Glomerular visceral epithelial cell (primary cell): ENCODE measurements at regions not wholly inside any gene's neighbourhood (a gene's known extent, or its start where the extent isn't known, plus 50 kb on each side); places are given as distances from the start of the nearest gene placed in this dataset.

Experiments used
- DNase-seq: peaks from one replicate; pipeline ENCODE4 v3.0.0-alpha.2; 2016; ENCODE audit errors: extremely low spot score

- DNase-seq: no peak
Measured at GRCh38 chr4:181908168-181908567, 335.0 kb upstream of the TENM3 start.

- DNase-seq: peak; percentile 59
Measured at GRCh38 chr4:181909368-181909767, 333.8 kb upstream of the TENM3 start.

- DNase-seq: no peak
Measured at GRCh38 chr4:181911420-181911819, 331.8 kb upstream of the TENM3 start.

DNA sequence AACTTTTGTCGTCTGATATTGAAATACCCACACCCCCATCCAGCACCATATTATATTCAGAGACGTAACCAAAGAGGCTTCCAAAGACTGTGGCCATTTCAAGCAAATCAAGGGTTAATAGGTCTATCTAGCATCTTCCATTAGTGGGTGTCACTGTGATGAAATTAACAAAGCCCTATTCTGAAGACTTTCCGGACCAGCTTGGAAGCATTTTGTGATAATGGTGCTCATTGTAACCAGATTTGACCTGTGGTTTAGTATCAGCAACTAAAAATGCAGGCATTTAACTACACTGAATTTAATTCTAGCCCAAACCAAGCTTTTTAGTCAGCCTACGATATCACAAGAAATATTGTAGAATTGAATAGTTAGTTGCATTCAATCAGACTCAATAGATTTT, 309.7 kb upstream of the TENM3 start:
- DNase-seq: no peak

DNA sequence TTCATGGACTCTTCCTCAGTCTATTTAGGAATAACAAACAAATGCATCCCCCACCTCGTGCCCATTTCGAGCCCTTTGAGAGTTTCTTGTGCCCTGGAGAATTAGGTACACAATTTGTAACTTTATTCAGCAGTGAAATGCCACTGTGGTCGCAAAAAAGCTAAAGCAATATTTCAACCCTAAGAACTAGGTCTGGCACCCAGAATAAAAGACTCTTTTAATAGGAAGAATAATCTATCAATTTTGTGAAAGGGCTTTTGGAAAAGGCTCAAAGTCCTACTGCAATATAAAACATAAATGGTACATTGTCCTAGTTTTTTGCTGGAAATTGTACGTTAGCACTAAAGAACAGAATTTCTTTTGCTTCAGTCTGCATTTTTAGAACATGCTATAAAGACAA, 304.6 kb upstream of the TENM3 start:
- no peak for DNase-seq

DNA sequence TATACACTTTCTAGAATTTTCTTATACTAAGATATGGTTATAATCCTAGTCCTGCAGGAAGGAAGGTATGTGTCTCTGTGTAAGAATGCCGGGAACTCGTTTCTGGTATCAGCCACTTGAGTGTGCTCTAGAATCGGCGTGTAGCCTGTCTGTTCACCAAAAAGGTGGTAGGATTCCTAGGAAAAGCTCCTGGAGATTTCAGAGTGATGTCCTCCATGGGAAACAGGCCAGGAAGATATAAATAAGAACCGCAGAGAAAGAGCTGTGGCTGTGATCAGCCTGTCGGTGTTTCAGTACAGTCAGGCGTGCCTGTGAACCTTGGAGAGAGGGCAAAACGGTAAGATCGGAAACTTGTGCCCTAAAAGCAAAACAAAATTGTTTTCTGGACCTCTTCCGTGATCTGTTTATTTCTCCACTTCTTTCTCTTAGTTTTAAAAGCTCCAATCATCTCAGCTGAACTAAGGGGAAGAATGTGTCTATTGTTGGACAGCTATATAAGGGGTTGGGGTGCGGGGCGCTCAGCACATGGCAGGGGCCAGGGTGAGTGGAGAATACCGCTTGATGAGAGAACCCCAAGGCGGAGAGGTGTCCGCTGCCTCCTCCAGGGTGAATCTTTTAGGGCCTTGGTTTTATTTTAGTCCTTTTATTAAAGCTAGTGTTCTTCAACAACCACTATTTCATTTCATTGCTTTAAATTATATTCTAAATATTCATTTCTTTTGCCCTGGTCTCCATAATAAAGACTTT, 303.8 kb upstream of the TENM3 start:
- DNase-seq: no peak

GRCh38 chr4:181944527-181944926, 298.7 kb upstream of the TENM3 start:
- no peak for DNase-seq

- no peak for DNase-seq
Measured at GRCh38 chr4:181946902-181947301, 296.3 kb upstream of the TENM3 start.

DNA sequence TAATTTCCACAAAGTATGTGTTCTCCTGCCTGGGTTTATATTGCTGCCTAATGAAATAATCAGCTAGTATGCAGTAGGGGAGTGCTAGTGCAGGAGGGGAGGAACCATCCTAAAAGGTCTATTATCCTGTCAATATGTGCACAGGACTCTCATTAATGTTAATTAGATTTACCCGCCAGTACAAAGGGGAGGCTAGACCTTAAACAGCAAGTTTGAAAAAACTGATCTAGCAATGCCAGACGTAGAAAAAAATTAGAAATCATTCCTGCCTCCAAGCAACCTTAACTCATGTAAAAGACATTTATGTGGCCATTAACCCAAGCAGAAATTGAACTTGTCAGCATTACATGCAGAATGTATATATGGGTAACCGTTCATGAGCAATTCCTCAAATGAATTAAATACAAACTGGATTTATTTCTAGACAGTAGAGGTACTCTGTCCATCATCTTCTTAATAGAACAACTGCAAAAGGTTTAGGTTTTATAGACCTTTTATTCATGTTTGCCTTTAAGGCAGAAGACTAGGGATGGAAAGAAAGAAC, 294.3 kb upstream of the TENM3 start:
- no peak for DNase-seq

GRCh38 chr4:181949704-181950312, 293.4 kb upstream of the TENM3 start:
- DNase-seq: no peak

- DNase-seq: no peak
Measured at GRCh38 chr4:181950372-181951127, 292.7 kb upstream of the TENM3 start.

DNA sequence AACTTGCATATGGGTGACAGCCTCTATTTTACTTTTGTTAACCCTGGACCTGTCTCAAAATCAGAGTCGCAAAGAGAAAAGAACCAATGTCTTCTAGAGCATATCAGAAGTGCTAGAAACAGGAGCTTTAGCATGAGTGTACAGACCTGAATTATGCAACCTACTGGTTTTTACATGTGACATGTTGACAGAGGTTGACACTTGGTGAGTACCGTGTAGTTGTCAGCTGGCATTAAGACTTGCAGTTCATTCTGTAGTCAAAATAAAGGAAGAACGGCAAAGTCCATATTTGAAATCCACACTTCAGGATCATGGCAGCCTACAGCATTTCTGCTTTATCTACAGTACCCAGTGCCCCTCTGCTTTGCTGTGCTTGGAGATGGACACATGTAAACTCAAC, 291.9 kb upstream of the TENM3 start:
- no peak for DNase-seq

DNA sequence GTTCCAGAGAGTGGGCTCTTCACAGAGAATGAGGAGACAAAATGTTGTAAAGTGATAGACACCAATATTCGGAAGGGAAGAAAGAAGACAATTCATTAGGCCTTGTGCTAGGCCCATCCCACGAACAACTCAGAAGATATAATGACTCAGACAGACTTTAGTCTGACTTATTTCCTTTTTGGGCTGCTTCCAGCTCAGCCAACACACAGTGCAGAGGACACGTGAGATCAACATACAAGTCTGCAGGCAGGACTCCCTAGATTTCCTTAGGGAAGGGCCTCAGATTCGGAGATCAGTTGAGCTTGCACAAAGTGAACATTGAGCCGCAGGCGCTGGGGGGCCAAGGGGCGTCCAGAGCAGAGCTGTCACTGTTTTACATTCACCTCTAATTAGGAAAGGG, 290.7 kb upstream of the TENM3 start:
- DNase-seq: peak; percentile 90

- DNase-seq: no peak
Measured at GRCh38 chr4:181956512-181956911, 286.7 kb upstream of the TENM3 start.

DNA sequence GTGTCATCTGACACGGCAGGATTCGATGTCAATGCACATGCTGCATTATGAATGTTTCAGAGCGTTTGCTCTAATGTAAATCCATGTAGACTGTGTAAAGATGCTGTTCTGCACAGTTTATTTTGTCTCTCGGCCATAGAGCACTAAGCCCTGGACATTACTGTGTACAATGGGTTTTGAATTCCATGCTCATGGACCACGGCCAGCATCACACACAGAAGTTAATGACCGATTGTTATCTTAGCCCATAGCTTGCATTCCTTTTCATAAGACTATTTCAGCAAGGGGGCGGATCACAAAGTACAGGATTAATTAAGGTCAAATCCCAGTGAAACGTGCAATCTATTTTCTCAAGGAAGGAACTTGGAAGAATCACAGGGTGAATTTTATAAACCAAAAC, 286.1 kb upstream of the TENM3 start:
- DNase-seq: peak; percentile 81

DNA sequence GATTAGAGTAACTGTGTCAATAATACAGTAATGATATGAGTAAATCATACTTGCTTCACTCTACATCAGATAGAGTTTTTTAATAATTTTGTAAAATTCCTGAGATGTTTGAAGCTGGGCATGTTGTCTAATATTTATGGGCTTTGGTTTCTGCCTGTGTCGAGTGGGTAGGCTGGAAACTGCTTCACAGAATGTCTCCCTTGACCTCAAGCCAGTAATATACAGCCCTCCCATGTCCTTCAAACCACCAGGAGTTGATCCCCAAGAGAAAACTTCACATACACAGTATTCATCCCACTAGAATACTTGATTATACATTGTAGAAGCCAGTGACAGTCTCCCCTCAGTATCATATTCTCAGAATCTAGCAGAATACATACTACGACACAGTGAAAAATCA, 284.8 kb upstream of the TENM3 start:
- DNase-seq: peak; percentile 44

GRCh38 chr4:181959121-181959520, 284.1 kb upstream of the TENM3 start:
- DNase-seq: peak; percentile 84

DNA sequence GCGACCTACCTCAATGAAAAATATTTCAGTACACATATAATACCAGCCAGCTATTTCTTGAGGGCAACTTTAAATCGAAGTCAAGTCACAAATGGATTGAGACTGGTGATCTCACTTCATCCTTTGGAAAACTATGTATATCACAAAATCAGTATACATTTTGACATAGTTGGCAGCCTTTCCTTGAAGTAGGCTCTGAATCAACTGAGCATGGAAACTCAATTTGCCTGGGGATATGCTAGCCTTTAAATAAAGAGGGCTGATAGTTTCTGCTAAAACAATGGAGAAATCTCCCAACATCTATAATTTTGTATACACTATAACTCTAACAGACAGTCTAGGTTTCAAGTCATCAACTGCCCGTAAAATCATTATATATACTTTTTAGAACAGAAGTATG, 282.8 kb upstream of the TENM3 start:
- no peak for DNase-seq

DNA sequence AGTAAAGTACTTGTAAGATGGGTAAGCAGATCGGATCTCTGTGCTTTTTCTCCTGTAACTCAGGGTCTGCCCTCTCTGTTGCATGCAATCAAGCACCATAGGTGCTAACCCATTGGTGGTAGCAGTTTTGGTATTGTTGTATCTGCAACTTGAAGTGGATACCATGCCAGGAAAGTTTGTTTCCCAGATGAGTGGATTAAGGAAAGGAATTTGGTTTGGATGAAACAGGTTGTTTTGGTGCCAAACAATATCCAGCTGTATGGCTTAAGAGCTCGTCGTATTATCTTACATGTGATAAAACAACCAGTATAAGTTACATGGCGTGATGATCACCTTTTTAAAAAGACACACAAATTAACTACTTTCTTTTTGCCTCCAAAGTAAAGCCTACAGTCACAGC, 280.9 kb upstream of the TENM3 start:
- no peak for DNase-seq

- no peak for DNase-seq
Measured at GRCh38 chr4:181964731-181965130, 278.5 kb upstream of the TENM3 start.

GRCh38 chr4:181966104-181966551, 277.1 kb upstream of the TENM3 start:
- no peak for DNase-seq

DNA sequence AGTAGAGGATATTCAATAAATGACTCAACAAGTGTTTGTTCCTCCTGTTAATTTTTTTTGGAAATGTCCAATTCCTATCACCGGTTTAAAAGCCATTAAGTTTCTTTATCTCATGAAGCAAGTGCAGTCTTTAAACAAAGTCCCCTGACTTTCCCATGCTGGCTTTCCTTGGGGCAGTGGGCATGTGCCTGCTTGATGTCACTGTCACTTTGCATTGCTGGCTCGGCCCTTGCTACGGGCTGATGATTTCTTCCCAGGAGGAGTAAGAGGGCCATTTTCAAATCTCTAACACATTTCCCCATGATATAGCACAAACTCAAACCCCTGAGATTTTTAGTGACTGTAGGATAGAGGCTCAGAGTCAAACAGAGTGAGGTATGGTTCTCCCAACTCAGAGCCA, 275.8 kb upstream of the TENM3 start:
- DNase-seq: no peak

GRCh38 chr4:181968371-181968770, 274.8 kb upstream of the TENM3 start:
- DNase-seq: no peak
